NCI-H2081 (cell line): ENCODE measurements at regions not wholly inside any gene's neighbourhood (a gene's known extent, or its start where the extent isn't known, plus 50 kb on each side); places are given as distances from the start of the nearest gene placed in this dataset.

Experiments
- DNase-seq, 2 experiments: peaks; one replicate each; lab custom pipeline; 2025; lab: John Stamatoyannopoulos, UW

DNA sequence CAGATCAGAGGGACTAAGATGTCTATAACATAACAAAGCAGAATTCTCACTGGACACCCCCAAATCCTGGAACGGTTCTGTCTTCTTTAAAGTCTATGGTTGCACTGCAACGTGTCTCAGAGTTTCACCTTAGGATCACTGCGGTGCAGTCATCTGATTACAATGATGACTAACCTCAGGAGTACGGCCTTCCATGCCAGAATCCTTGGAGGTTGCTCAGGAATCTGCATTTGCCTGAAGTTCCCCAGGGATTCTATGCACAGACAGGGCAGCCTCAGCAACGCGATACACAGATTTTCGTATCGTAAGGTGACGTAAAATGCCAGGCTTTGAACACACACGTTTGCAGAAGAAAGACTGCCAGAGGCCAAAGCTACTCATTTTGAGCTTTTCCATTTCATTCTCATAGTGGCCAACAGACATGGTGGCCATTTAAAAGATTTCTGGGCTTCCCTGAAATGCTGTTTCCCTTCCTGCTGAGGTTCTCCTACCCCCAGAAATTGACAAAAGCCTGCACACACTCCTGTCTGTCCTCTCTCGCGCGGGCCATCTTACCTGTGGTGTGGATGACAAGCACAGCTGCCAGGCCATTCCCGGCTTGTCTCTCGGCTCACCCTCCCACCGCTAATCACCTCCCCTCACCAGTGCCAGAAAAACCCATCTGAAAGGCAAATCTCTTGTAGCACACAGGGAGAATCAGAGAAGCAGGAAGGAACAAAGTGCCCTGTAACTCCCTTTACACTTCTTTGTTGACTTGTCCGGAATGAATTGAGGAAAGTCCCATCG lies 148.8 kb downstream of the ACKR3 start:
- DNase-seq: no peak

DNA sequence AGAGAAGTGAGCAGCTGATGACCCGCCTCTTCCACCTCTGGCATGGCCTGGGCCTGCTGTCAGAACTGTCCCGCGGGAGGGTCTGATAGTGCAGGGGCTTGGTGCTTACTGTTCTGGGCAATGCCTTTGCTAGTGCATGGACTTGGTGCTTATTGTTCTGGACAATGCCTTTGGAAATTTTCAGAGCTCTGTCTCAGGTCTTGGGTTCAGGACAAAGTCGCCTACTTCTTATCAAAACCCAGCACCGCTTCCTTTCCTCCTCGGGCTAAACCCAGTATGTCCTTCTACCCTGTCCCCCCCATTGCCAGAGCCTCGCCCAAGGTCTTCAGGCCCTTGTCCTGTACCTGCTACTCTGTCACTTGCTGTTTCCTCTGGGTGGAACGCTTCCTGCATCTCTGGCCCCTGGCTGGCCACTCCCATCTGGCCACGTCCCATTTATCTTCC lies 149.6 kb downstream of the ACKR3 start:
- no peak for DNase-seq

DNA sequence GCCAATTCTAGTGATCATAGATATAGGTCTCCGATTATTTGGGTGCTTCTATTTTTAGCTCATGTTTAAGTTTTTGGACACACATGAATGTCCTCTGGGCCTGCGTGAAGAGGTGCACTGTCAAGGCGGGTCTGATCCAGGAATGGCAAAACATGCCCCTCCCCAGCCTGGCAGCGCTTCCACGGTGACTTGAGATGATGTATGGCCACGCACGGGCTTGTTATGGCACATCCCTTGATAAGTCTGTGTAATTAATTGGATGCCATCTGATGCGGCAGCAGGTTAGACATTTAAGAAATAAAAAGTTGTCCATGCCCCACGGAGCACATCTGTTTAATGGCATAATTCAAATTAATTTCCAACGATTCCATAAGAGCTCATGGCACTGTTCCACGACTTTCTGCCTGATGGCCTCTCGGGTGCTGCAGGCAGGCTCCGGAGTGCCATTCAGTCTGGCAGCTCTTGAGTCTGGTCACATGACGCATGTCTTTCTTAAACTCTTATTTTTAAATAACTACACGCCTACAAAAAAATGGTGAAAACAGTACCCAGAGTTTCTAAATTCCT lies 151.4 kb downstream of the ACKR3 start:
- no peak for DNase-seq

DNA sequence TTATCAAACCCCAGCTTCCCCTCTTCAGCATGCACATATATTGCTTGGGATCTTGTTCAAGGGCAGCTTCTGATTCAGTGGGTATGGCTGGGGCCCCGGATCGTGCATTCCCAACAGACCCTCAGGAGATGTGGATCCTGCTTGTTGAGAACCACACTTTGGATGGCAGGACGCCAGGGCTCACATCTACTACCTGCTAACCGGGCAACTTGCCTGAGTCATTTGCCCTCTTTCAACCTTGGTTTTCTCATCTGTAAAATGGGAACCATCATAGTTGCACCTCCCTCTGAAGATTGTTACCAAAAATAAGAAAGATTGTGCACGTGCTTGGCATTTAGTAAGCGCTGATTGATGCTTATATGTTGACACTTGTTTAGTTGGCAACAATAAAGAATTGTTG lies 154.6 kb downstream of the ACKR3 start:
- no peak for DNase-seq

DNA sequence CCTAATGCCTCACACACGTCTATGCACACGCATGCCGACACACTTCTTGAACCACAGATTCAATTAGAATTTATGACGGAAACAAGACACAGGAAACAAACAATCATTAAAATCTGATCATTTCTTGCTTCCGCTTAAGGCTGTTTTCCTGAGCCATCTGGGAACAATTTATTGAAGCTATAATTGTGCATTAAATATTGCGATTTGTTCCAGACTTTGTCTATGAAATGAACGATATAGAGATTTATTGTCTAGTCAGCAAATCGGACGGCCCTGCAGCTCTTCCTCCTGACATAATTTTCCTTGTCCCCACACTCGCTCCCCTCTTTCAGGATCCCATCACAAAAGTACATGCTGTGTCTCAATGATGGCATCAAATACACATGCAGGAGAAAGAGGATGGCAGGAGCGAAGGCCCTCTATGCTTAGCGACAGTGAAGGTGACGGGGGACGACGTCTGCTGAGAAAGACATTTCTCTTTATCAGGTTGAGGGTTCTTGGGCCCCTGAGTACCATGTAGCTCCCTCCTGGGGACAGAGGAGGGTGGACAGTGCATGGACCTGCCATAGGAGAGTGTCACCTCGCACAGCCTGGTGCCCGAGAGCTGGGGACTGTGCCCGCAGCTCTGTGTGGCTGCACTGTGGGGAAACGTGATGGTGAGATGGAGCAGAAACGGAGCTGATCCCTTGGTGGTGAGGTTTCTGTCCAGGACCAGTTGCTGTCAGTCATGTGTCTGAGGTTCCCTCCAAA lies 157.3 kb downstream of the ACKR3 start:
- DNase-seq: no peak

DNA sequence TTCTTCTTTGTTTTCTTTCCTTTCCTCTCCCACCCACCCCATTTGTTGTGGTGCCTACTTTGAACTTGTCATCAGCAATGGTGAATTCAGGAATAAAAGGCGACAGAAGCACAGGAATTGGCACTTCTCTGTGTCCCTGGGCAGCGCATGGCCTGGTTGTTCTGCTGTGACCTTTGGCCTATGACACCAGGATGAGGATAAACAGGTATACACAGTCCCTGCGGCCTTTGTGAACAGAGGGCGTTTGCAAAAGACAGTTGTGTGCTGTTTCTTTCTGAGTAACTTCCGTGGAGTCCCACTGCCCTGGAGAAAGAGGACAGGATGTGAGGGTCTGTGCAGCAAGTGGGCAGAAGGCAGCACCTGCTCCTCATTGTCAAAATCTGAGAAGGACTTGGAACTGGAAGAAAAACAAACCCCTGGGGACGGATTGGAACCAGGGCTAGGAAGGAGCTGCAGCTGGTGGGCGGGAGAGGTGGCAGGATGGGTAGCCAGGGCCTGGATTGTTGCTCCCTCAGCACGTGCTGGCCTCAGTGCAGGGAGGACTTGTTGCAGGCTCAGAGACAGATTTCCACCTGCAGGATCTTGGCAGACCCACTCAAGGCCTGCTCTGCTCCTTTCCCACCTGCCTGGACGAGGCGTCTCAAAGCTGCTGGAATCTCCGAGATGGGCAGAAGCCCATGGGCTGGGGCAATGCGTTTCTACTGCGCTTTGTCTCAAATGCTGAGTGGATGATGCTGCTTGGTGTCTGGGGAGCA lies 159.5 kb downstream of the ACKR3 start:
- DNase-seq: no peak

DNA sequence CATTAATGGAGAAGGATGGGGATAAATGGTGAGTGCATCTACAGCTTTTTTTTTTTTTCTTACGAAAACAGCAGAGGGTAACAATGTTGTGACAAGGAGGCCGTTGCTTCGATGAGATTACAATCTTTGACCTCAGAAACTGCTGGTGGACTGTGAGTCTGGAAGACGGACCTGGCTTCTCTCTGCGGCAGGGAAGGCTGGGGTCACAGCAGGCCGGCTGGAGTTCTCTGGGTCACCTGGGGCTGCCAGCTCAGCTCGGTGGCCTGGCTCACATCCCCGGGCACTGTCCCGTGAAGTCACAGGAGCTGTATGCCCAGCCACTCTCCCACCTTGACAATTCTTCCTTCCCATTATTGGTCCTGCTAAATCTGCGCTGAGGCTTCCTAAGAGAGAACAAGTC lies 160.8 kb downstream of the ACKR3 start:
- DNase-seq: no peak

DNA sequence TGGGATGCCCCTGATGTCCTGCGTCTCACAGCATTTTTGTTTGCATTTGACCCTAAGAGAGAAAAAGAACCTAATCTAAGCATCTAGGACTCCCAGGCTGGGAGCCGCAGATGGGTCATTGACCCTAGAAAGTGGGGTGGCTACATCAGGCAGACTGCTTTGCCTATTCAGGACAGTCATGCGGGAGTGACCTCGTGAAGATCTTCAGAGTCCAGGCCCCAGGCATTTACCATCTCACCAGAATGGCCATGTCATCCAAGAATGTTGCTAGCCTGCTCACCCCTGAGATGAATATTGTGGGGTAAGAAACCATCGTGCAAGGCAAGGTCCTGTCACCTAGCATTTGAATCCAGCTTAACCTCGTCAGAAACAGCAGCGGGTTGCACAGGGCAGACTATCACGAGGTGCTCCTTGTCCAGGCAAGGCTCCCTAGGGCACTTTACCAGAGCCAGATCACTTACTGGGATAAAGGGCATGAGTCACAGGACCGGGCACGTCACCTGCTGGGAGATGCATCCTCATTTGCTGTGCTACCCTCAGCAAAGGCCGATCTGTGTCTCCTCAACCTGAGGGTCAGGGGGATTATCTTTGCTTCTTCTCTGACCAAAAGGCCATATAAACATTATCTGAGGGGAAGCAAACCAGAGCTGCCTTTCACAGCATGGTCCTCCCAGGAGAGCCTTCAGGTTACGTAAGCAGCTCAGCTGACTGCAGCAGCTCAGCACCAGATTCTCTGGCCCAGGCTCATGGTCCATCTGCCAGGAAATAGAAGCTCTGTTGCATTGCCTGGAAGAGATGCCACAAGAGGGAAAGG lies 162.3 kb downstream of the ACKR3 start:
- no peak for DNase-seq

DNA sequence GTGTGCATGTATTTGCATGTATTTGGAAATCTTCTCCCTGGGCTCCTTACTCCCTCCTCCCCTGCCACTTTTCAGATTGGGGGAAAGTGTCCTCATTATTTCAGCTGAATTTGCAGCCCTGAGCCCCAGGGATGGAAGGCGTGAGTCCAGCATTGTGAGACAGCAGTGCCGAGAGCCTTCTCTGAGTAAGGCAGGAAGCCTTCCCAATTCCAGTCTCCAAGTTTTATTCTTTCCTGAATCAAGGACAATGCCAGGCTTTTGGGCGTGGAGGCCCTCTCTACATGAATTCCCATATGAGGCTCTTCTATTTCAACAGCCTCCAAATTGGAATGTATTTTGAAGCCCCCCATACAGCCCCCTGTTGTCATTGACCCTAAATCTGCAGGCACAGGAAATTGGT lies 163.5 kb downstream of the ACKR3 start:
- no peak for DNase-seq

DNA sequence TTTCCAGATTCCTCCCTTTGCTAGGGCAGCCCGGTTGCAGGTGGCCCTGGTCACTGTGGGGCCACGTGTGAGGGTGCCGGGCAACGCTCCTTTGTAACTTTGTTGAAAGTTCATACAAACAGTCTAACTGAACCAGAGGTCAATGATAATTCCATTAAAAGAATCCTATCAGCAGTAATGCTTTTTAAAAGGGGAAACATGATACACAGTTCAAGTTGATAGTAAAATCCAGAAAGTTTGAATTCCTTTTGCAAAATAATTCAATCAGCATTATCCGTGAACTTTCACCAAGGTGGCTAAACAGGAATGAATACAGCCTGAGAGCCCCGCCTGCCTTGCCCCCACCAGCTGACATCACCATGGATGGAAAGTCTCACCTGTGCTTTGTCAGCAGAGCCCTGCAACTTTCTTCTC lies 166.2 kb downstream of the ACKR3 start:
- DNase-seq: no peak

DNA sequence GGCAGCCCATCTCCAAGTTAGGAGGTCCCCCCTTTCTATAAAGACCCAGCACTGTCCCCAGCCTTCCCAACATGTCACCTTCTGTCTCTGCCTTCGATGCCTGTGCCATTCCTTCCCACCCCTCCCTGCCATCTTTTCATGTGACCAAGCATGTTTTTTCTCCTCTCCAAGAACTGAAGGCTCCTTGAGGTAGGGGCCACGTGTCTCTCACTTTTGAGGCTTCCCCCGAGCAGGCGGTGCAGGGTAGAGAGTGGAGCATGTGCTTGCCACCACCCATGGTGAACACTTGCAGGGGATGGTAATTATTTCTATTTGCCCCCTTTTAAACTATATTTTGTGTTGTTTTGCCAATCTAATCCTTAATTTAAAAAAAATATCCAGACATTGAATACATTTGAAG lies 168.4 kb downstream of the ACKR3 start:
- DNase-seq: no peak

DNA sequence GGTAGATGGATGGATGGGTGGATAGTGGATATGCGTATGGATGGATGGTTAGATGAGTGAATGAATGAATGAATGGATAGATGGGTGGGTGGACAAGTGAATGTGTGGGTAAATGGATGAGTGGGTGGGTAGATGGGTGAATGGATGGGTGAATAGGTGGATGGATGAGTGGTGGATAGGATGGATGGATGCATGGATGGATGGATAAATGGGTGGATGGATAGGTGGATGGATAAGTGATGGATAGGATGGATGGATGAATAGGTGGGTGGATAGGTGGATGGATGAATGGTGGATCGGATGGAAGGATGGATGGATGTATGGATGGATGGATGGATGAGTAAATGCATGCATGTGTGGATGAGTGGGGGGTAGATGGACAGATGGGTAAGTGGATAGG lies 169.3 kb downstream of the ACKR3 start:
- no peak for DNase-seq

DNA sequence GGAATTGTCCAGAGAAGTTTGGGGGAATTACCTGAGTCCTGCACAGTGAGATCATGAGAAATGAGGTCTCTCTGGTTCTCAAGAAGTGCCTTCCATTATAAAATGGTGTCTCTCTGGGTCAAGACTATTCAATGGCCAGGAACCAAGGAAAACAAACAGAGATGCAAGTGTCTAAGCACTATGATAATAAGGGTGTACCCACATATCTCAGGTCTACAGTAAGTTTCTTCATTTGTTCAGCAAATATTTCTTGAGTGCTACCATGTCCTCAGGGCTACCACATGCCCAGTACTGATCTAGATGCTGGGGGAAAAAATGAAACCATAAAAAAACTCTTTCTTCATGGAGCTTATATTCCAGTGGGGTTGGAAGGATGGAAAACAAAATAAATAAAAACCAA lies 170.0 kb downstream of the ACKR3 start:
- DNase-seq: no peak

DNA sequence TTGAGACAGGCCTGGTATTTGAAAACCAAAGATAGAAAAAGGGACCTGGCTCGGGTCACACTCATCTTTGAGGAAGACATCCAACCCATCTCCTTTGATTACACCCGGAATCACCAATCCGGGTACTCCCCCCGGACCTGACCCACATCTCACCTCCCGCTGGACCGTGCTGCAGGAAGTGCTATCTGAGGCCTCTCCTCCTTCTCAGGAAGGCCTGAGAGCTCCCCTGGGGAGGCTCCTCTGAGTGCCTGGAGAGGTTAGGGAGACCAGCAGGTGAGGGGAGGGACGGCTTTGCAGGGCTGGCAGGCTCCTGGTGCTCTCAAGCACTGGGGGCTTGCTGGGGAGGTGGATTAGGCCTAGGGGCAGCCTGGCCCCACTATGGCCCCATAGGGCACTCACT lies 170.9 kb downstream of the ACKR3 start:
- DNase-seq: no peak

DNA sequence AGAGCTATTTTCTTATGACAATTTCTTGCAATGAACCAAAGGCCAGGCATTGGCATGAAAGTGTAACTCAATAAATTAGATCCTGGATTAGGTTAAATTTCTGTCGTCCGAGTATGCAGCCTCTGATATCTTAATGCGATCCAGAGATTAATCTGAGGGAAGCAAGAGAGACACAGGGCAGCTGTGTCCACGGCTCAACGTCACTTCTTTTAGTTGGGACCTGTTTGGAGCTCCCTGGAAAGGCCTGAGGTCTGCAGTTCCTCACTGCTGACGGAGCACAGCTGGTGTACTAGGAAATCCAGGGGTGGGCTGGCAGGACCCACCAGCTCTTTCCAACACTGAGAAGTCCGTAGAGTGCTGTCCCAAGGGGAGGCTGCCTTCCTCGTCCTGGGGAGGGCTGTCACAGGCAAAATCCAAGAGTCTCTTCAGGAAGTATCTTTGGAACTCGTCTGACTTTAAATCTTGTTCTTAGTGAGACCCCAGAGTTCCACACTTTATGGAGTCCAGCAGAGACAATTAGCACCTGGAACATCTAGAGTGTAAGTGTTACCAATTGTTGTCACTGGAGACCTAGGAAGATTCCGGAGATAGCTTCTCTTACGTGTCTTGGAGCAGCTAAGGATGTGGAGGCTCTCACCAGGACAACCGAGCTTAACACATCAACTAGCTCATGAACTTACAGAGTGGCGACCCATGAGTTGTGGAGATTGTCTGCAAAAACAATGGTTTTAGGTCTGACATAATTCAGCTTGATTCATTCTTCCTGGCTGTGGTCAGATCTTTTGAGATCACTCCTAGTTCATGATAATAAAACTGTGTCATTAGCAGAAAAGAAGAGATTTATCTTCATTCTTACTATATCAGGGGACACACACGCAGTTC lies 173.7 kb downstream of the ACKR3 start:
- no peak for DNase-seq

DNA sequence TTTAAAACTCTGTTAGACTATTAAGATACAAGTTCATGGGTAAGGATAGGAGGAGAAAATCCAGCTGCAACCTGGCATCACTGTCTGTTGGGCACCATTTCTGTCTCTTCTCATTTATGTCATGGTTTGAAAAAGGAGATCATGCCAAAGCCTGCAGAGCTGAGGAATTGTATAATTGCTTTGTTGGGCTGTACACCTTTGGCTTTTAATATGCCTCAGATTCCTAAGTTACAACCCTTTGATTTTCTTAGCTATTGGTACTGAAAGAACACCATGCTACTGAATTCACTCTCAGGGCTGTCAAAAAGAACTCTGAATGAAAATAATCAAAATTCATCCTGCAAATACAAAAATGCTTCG lies 174.3 kb downstream of the ACKR3 start:
- no peak for DNase-seq

DNA sequence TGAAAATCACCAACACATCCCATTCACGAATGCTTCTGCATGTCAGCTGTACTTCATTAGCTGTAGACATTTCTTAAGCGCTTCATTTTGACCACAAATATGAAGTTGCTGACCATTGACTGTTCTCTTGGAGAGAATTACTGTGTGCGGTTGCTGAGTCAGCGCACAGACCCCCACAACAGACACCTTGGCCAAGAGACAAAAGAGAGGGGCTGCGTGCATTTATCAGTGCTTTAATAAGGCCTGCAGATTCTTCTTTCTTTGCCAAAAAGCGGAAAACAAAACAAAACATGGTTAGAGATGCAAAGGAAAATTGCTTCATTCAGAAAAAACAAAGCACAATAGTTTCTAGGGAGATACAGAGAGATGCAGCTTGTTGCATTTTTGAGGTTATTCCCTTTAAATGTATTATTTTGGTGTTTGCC lies 174.7 kb downstream of the ACKR3 start:
- DNase-seq: no peak

DNA sequence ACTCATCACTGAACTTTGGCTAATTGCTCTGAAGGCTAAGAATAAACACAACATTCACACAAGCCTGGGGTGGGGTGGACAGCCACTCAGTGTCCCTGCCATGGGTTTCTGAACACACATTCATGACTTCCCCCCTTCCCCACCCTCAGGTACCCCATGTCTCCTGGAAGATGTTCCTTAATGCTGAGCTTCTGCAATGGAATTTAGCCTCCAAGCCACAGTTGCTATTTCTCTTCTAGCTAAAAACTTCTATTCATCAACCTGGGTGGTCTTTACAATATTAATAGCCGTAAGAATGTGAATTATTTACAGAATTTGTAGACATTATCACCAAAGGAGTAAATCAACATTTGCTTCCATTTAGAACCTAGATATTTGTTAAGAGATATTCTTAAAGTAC lies 175.1 kb downstream of the ACKR3 start:
- no peak for DNase-seq

DNA sequence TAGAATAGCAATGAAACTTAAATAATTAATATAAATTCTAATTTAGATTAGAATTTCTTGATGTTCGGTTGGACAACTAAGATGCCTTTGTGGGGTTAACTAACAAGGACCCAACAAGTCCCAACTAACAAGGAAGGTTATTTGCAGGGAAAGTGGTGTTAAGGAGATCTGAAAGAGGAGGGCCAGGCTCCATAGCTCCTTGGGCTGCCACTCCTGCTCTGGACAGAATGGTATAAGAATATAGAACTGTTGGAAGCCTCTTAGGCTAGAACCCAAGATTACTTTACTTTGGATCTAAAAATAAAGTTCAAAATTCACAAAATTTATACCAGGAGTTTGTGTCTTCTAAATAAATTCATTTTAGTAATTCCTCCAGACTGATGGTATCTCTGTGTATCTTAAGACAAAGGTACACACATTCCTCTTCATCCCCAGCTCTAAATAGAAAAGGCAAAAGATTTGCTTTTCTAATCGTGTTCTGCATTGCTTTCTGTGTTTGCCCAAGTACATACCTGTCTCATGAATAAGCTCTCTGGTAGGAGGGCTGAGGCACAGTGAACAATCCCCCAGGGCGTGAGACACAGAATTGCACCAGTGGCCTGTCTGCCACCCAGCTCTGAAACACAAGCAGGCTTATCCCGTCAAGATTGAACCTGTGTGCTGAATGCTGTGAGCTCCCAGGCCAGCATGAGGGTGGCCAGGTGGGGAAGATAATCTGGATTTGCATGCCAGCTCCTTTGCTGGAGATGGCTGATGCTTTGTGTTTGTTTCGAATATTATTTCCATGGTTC lies 176.0 kb downstream of the ACKR3 start:
- DNase-seq: no peak

DNA sequence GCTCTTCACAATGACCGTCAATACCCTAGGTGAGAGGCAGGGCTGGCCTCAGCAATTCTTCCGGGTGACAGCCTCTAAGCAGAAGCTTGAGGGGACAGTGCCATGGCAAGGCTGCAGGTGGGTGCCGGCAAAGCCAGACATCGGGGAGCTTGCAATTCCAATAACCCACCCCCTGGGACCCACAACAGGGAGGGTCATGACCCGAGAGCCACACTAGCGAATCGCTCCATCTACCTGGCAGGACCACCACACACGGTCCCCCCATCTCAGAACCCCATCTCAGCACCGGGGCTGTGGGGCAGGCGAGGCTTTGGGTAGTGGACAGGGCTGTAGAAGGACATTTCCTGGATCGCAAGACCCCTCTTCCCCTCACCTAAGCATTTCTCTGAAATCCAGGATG lies 177.2 kb downstream of the ACKR3 start:
- no peak for DNase-seq
